ENCODE measurements at regions not wholly inside any gene's neighbourhood (a gene's known extent, or its start where the extent isn't known, plus 50 kb on each side); places are given as distances from the start of the nearest gene placed in this dataset.

GRCh38 chr1:104531990-104532389 is 782.3 kb downstream of the AMY1C start:
- TF ChIP-seq CTCF (IDR thresholded peaks at IDR 0.05) (no peak), POLR2A (IDR thresholded peaks at IDR 0.05) (no peak)

Data from testis (tissue), 2 donors.